K562 (cell line): ENCODE measurements at regions not wholly inside any gene's neighbourhood (a gene's known extent, or its start where the extent isn't known, plus 50 kb on each side); places are given as distances from the start of the nearest gene placed in this dataset.

Source experiments
- MTA1 ChIP-seq: fragments of 450-650 bp; IDR thresholded peaks from 2 replicates; pipeline ENCODE4 v1.6.1; 2017; ENCODE audit warnings: borderline replicate concordance
- RAD21 ChIP-seq, 2 experiments: fragments of 250-450 bp in 1 of 2; fragments of 450-650 bp in 1 of 2; sonication (Bioruptor Pico) in 1 of 2; formaldehyde crosslinking in 1 of 2; IDR thresholded peaks in 1 of 2; conservative IDR thresholded peaks in 1 of 2; 2 replicates each; pipeline versions ENCODE4 v1.4.0 to v1.8.0; 2020 to 2022; ENCODE audit warnings: mild to moderate bottlenecking in 2 of 2, moderate library complexity in 1 of 2

- TF ChIP-seq RAD21 (CRISPR knock-in tag; conservative IDR thresholded peaks at IDR 0.05 in 1 of 2, IDR thresholded peaks at IDR 0.05 in 1 of 2) (no peak), MTA1 (no peak)
Measured at GRCh38 chr15:59801649-59802048, 112.5 kb upstream of the BNIP2 start.
